Kidney tubule cell (primary cell): ENCODE measurements at regions not wholly inside any gene's neighbourhood (a gene's known extent, or its start where the extent isn't known, plus 50 kb on each side); places are given as distances from the start of the nearest gene placed in this dataset.

Experiments
- DNase-seq: peaks from one replicate; pipeline ENCODE4 v3.0.0-alpha.2; 2018; ENCODE audit warnings: low spot score

DNA sequence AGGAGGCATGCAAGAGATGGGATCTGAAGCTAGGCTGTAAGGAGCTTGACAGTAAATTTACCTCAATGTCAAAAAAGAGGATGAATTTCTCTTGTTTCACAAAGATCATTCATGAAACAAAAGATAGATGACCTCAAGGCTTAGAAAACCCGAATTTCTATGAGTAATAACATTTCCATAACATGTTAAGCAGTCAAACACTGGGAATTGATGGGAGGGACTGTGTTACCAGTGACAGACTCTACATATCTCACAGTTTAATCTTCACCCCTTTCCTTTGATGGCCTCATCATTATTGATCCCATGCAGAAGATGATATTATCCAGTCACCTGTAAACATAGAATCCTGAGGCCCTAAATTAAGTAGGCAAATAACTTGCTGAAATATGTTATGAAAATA, 53.5 kb upstream of the VGLL3 start:
- no peak for DNase-seq

DNA sequence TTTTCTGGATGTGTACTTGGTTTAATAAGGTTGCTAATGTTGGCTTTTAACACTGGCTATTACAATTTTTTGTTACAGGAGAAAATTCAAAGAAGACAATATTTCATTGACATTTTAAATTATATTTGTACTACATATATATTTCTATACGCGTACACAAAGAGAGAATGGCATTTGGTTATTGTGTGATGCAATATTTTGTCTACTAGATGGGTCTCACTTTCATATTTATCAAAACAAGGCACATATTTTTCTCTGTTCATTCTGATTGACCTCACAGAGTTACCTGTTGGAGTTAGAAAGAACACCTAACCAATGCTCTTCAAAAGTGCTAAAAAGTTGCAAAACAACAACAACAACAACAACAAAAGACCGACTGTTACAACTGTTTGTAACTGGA, 50.2 kb upstream of the VGLL3 start:
- no peak for DNase-seq
